T-helper 2 cell treated with Interferon-gamma antibody and Interleukin-4, amounts not matched to agents 5 μg/mL and 100 μg/mL, for 36 hours (primary cell): ENCODE measurements at regions not wholly inside any gene's neighbourhood (a gene's known extent, or its start where the extent isn't known, plus 50 kb on each side); places are given as distances from the start of the nearest gene placed in this dataset.
"Not testable (repeated sequence)": the region's sequence is repeated elsewhere in the genome, so short reads cannot be mapped to it uniquely, and the experiment has no call there.

Experiments used
- DNase-seq: peaks from one replicate; pipeline ENCODE4 v3.0.0; 2021; ENCODE audit warnings: low spot score
- H3K27ac Mint-ChIP-seq: one replicate; pipeline ENCODE4 v1.8.0; 2021; ENCODE audit warnings: mild to moderate bottlenecking, mixed read lengths
- H3K27me3 Mint-ChIP-seq: one replicate; pipeline ENCODE4 v1.8.0; 2021; ENCODE audit warnings: low read depth, mixed read lengths
- H3K36me3 Mint-ChIP-seq: one replicate; pipeline ENCODE4 v1.8.0; 2021; ENCODE audit warnings: low read depth, mixed read lengths
- H3K4me1 Mint-ChIP-seq: one replicate; pipeline ENCODE4 v1.8.0; 2021; ENCODE audit warnings: low read depth, mixed read lengths
- H3K4me3 Mint-ChIP-seq: one replicate; pipeline ENCODE4 v1.8.0; 2022; ENCODE audit warnings: mild to moderate bottlenecking, moderate library complexity, mixed read lengths
- H3K9me3 Mint-ChIP-seq: one replicate; pipeline ENCODE4 v1.8.0; 2021; ENCODE audit warnings: mixed read lengths

DNA sequence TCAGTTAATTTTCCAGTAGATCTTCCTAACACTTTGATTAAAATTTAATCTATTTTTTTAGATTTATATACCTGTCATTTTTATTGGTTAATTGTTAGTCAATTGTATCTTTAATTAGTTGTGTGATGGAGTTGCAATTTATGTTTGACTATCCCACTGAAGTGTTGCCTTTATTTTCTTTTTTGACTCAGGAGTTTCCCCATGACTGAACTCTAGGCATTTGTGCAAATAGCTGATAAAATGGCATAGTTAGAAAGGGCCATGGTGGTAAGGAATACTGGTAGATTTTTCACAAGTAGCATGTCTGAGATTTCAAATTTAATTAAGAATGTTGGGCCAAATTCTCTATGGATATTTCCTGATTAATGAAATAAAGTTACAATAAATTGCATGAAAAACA is 273.1 kb upstream of the DAB2 start:
- H3K27me3 Mint-ChIP-seq: peaks cover 7% of the 10 kb centered on the region
- H3K9me3 Mint-ChIP-seq: no peaks in the 10 kb centered on the region
- H3K36me3 Mint-ChIP-seq: no peaks in the 10 kb centered on the region
- DNase-seq: no peak
- H3K4me1 Mint-ChIP-seq: no peaks in the 10 kb centered on the region
- no peak overlapping the region for H3K4me3 Mint-ChIP-seq
- no peak overlapping the region for H3K27ac Mint-ChIP-seq

GRCh38 chr5:39696672-39697398 is 272.1 kb upstream of the DAB2 start:
- peaks cover 7% of the 10 kb centered on the region for H3K27me3 Mint-ChIP-seq
- DNase-seq: no peak
- H3K4me1 Mint-ChIP-seq: no peaks in the 10 kb centered on the region
- H3K36me3 Mint-ChIP-seq: no peaks in the 10 kb centered on the region
- H3K27ac Mint-ChIP-seq: no peak overlapping the region
- no peaks in the 10 kb centered on the region for H3K9me3 Mint-ChIP-seq
- no peak overlapping the region for H3K4me3 Mint-ChIP-seq

DNA sequence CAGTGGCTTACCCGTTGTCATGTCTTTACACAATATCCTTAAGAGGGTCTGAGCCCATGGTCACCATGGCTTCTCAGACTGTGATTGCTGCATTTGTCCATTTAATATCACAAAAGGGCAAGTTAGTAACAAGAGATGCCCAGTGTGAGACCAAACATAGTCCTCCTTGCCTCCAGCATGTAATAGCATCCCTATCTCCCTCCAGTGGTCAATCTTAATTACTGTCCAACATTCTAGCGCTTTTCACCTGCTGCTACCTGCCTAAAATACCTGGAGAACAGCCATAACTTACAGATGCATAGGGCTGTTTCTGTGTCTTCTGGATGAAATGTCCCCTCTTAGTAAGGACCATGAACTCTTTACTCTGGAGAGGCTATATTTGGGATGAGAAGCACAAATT is 267.2 kb upstream of the DAB2 start:
- H3K27ac Mint-ChIP-seq: no peak overlapping the region
- no peak for DNase-seq
- no peaks in the 10 kb centered on the region for H3K4me1 Mint-ChIP-seq
- no peak overlapping the region for H3K4me3 Mint-ChIP-seq
- peaks cover 9% of the 10 kb centered on the region for H3K27me3 Mint-ChIP-seq
- H3K9me3 Mint-ChIP-seq: no peaks in the 10 kb centered on the region
- no peaks in the 10 kb centered on the region for H3K36me3 Mint-ChIP-seq

GRCh38 chr5:39691136-39691535 is 266.4 kb upstream of the DAB2 start:
- H3K4me1 Mint-ChIP-seq: no peaks in the 10 kb centered on the region
- no peak for DNase-seq
- no peak overlapping the region for H3K27ac Mint-ChIP-seq
- peaks cover 9% of the 10 kb centered on the region for H3K27me3 Mint-ChIP-seq
- H3K4me3 Mint-ChIP-seq: no peak overlapping the region
- H3K36me3 Mint-ChIP-seq: no peaks in the 10 kb centered on the region
- H3K9me3 Mint-ChIP-seq: no peaks in the 10 kb centered on the region

- no peaks in the 10 kb centered on the region for H3K9me3 Mint-ChIP-seq
- H3K27me3 Mint-ChIP-seq: peaks cover 12% of the 10 kb centered on the region
- no peak for DNase-seq
- no peak overlapping the region for H3K27ac Mint-ChIP-seq
- no peaks in the 10 kb centered on the region for H3K4me1 Mint-ChIP-seq
- no peaks in the 10 kb centered on the region for H3K36me3 Mint-ChIP-seq
- no peak overlapping the region for H3K4me3 Mint-ChIP-seq
These were observed 265.1 kb upstream of the DAB2 start for GRCh38 chr5:39689919-39690318.

- not testable (repeated sequence) for H3K36me3 Mint-ChIP-seq, H3K4me1 Mint-ChIP-seq, H3K4me3 Mint-ChIP-seq, H3K9me3 Mint-ChIP-seq, DNase-seq, H3K27me3 Mint-ChIP-seq, H3K27ac Mint-ChIP-seq
These were observed 263.1 kb upstream of the DAB2 start for GRCh38 chr5:39687924-39688323.

DNA sequence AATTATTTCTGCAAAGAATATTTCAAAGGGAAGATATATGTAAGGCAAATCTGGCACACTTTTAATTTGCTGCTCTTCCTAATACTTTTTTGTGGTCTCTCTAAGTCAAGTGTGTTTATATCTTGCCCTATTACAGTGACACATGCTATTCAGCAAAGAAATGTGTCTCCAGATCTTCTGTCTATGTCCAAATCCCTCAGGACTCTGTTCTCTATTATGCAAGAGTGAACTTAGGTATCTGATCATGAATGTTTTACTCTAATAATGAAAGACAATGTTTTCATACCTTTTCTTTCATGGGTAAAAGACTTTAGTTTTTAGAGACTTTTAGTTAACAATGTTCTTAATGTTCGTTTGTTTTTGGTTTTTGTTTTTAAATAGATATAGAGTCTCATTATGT is 255.4 kb upstream of the DAB2 start:
- no peaks in the 10 kb centered on the region for H3K36me3 Mint-ChIP-seq
- DNase-seq: no peak
- H3K27ac Mint-ChIP-seq: no peak overlapping the region
- peaks cover 24% of the 10 kb centered on the region for H3K27me3 Mint-ChIP-seq
- no peaks in the 10 kb centered on the region for H3K9me3 Mint-ChIP-seq
- H3K4me1 Mint-ChIP-seq: no peaks in the 10 kb centered on the region
- no peak overlapping the region for H3K4me3 Mint-ChIP-seq

GRCh38 chr5:39678534-39678933 is 253.8 kb upstream of the DAB2 start:
- DNase-seq: no peak
- no peaks in the 10 kb centered on the region for H3K9me3 Mint-ChIP-seq
- peaks cover 32% of the 10 kb centered on the region for H3K27me3 Mint-ChIP-seq
- no peak overlapping the region for H3K4me3 Mint-ChIP-seq
- no peaks in the 10 kb centered on the region for H3K4me1 Mint-ChIP-seq
- no peaks in the 10 kb centered on the region for H3K36me3 Mint-ChIP-seq
- H3K27ac Mint-ChIP-seq: no peak overlapping the region

GRCh38 chr5:39675676-39676075 is 250.9 kb upstream of the DAB2 start:
- H3K4me1 Mint-ChIP-seq: no peaks in the 10 kb centered on the region
- H3K4me3 Mint-ChIP-seq: no peak overlapping the region
- H3K27ac Mint-ChIP-seq: no peak overlapping the region
- no peaks in the 10 kb centered on the region for H3K9me3 Mint-ChIP-seq
- no peaks in the 10 kb centered on the region for H3K36me3 Mint-ChIP-seq
- DNase-seq: no peak
- peaks cover 41% of the 10 kb centered on the region for H3K27me3 Mint-ChIP-seq

DNA sequence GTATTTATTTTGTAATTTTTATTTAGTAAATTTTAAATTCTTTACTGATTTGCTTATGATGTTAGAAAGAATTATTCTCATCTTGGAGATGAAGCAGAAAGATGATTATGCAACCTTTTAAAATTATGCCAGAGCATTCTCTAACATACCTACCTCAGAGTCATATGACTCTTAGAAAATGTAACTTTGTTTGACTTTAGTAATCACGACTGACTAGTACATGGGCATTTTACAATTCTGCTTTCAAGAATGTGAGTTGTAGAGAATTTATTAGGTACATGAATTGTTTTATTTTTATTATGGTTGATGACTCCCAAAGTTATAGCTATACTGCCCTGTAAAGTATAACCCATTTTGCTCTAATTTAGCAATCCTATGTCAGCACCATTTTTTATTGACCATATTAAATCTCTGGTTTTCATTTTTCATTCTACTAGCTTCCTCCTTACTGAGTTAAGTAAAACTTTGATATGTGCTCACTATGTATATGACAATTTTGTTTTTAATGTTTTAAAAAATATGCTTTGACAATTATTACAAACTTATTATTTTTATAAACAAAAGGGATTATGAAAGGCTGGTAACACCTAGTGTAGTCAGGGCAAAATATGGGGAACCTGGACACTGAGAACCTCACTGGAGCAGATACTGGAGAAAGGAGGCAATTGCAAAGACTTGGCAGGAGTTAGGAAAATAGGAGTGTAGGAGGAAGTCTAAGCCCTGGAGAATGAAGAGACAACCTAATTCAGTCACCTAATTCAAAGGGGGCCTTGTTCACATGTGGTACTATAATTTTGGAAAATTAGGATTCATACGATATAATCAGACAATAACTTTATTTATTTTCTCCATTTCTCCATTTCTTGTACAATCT is 249.7 kb upstream of the DAB2 start:
- H3K27me3 Mint-ChIP-seq: peaks cover 40% of the 10 kb centered on the region
- no peak for DNase-seq
- H3K9me3 Mint-ChIP-seq: no peaks in the 10 kb centered on the region
- no peaks in the 10 kb centered on the region for H3K4me1 Mint-ChIP-seq
- no peak overlapping the region for H3K27ac Mint-ChIP-seq
- H3K4me3 Mint-ChIP-seq: no peak overlapping the region
- no peaks in the 10 kb centered on the region for H3K36me3 Mint-ChIP-seq

DNA sequence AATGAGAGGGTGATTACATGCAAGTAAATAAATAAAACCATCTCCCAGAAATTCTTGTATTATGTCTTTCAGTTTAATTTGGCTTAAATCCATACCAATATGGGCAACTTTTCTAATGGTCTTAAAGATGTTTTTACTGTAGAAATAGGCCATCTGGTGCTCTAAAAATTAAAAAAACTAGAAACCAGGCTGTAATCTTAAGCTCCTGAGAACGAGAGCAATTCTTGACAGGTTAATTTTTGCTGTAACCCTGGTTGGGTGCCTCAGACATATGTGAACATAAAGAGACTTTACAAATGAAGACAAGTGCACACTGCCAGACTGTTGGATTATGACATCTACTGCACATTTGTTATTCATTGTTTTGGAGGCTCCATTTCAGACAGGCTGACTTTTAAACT is 246.8 kb upstream of the DAB2 start:
- DNase-seq: no peak
- no peaks in the 10 kb centered on the region for H3K36me3 Mint-ChIP-seq
- no peaks in the 10 kb centered on the region for H3K9me3 Mint-ChIP-seq
- no peak overlapping the region for H3K4me3 Mint-ChIP-seq
- peaks cover 28% of the 10 kb centered on the region for H3K27me3 Mint-ChIP-seq
- H3K4me1 Mint-ChIP-seq: no peaks in the 10 kb centered on the region
- H3K27ac Mint-ChIP-seq: no peak overlapping the region

DNA sequence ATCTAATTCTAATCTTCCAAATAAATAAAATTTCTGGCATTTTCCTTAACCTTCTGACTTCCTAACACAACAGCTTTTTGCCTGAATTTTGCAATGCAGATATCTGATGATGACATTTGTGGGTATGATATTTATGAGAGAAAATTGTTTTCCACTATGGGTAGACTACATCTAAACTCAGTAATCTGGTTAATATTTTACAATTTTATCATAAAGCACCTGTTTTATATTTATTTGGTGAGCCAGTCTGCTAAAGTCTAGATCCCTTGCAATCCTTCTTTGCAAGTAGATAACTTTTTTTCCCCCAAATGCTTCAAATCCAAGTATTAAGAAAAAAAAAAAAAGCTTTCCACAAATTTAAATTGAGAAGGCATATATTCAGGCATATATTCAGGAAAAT is 246.2 kb upstream of the DAB2 start:
- no peak overlapping the region for H3K27ac Mint-ChIP-seq

DNA sequence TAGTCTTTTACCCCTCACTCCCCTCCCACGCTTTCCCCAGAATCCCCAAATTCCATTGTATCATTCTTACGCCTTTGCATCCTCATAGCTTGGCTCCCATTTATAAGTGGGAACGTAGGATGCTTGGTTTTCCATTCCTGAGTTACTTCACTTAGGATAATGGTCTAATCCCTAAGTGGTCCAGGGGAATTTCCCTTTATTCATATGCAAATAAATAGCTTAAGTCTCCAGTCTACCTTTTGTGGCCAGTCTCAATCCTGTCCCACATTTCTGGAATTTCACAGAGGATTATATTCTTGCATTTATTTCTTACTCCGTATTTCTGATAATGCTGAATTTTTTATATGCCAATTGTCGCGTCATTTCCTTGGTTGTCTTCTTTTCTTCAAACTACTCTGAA is 245.6 kb upstream of the DAB2 start:
- Mint-ChIP-seq H3K27ac (no peak overlapping the region), H3K4me3 (no peak overlapping the region), H3K27me3 (peaks cover 25% of the 10 kb centered on the region), H3K4me1 (no peaks in the 10 kb centered on the region), H3K9me3 (no peaks in the 10 kb centered on the region), H3K36me3 (no peaks in the 10 kb centered on the region)
- DNase-seq: no peak

More for the DNA sequence above, 246.2 kb upstream of the DAB2 start:
- no peak overlapping the region for H3K4me3 Mint-ChIP-seq
- no peaks in the 10 kb centered on the region for H3K4me1 Mint-ChIP-seq
- H3K36me3 Mint-ChIP-seq: no peaks in the 10 kb centered on the region
- DNase-seq: no peak
- no peaks in the 10 kb centered on the region for H3K9me3 Mint-ChIP-seq
- peaks cover 26% of the 10 kb centered on the region for H3K27me3 Mint-ChIP-seq

DNA sequence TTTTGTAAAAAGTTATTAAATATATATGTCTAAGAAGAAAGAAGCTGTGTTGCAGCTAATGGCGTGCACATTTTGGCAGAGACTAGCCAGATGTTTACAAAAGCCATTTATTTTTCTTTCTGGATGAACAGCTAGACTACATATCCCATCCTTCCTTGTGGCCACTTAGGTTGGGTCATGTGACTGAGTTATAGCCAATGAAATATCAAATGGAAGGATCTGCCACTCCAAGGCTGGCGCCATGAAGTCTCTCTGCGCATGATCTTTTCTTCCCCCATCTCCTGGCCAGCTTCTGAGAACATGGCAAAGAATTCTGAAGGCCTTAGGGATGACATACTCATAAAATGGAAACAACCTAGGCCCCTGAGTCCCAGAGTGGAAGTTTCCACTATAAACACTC is 244.2 kb upstream of the DAB2 start:
- Mint-ChIP-seq H3K36me3 (no peaks in the 10 kb centered on the region), H3K27me3 (peaks cover 23% of the 10 kb centered on the region), H3K9me3 (no peaks in the 10 kb centered on the region), H3K4me3 (no peak overlapping the region), H3K27ac (no peak overlapping the region), H3K4me1 (no peaks in the 10 kb centered on the region)
- DNase-seq: no peak
